Stimulated activated CD4-positive, alpha-beta T cell treated with anti-CD3 and anti-CD28 coated beads, Interleukin-2, amount 100 ng/mL, for 48 hours (primary cell): ENCODE measurements at regions not wholly inside any gene's neighbourhood (a gene's known extent, or its start where the extent isn't known, plus 50 kb on each side); places are given as distances from the start of the nearest gene placed in this dataset.

ENCODE experiments used
- DNase-seq, 2 donors: peaks; one replicate each; pipeline ENCODE4 v3.0.0-alpha.2; 2020

GRCh38 chr3:176931991-176932390 is 265.3 kb downstream of the TBL1XR1 start:
- DNase-seq = no peak

- DNase-seq = no peak
Measured at GRCh38 chr3:176930942-176931341, 266.3 kb downstream of the TBL1XR1 start.

- no peak for DNase-seq
Measured at GRCh38 chr3:176928582-176928931, 268.7 kb downstream of the TBL1XR1 start.

- DNase-seq = no peak
Measured at GRCh38 chr3:176927706-176928581, 269.3 kb downstream of the TBL1XR1 start.

- no peak for DNase-seq
Measured at GRCh38 chr3:176927280-176927679, 270.0 kb downstream of the TBL1XR1 start.

GRCh38 chr3:176926688-176927087 is 270.6 kb downstream of the TBL1XR1 start:
- no peak for DNase-seq

GRCh38 chr3:176926034-176926433 is 271.2 kb downstream of the TBL1XR1 start:
- DNase-seq = no peak

- no peak for DNase-seq
Measured at GRCh38 chr3:176920766-176921160, 276.5 kb downstream of the TBL1XR1 start.

GRCh38 chr3:176919836-176920765 is 277.2 kb downstream of the TBL1XR1 start:
- no peak for DNase-seq

- DNase-seq = no peak
Measured at GRCh38 chr3:176916777-176917176, 280.5 kb downstream of the TBL1XR1 start.

GRCh38 chr3:176914764-176915163 is 282.5 kb downstream of the TBL1XR1 start:
- no peak for DNase-seq

- DNase-seq = no peak
Measured at GRCh38 chr3:176911579-176911978, 285.7 kb downstream of the TBL1XR1 start.

- DNase-seq = no peak
Measured at GRCh38 chr3:176909044-176909443, 288.2 kb downstream of the TBL1XR1 start.

GRCh38 chr3:176906046-176906905 is 291.0 kb downstream of the TBL1XR1 start:
- no peak for DNase-seq

GRCh38 chr3:176905331-176905730 is 292.0 kb downstream of the TBL1XR1 start:
- DNase-seq = no peak

- no peak for DNase-seq
Measured at GRCh38 chr3:176904506-176904905, 292.8 kb downstream of the TBL1XR1 start.

GRCh38 chr3:176896640-176897039 is 300.6 kb downstream of the TBL1XR1 start:
- DNase-seq = no peak

GRCh38 chr3:176896165-176896564 is 301.1 kb downstream of the TBL1XR1 start:
- no peak for DNase-seq

GRCh38 chr3:176879710-176880109 is 317.6 kb downstream of the TBL1XR1 start:
- DNase-seq = no peak

GRCh38 chr3:176873261-176873660 is 324.0 kb downstream of the TBL1XR1 start:
- DNase-seq = no peak

- DNase-seq = peak; percentile 37 to 39
Measured at GRCh38 chr3:176872771-176873209, 324.5 kb downstream of the TBL1XR1 start.

GRCh38 chr3:176870451-176870850 is 326.8 kb downstream of the TBL1XR1 start:
- DNase-seq = no peak
